H9 (cell line): ENCODE measurements at regions not wholly inside any gene's neighbourhood (a gene's known extent, or its start where the extent isn't known, plus 50 kb on each side); places are given as distances from the start of the nearest gene placed in this dataset.

Source experiments
- DNase-seq: peaks from one replicate; pipeline ENCODE4 v3.0.0-alpha.2; 2017
- H2AFZ ChIP-seq: one replicate; pipeline ENCODE4 v1.6.1; 2013; ENCODE audit warnings: mild to moderate bottlenecking, low read length, control low read depth, moderate library complexity
- H2AK5ac ChIP-seq: 2 replicates; pipeline ENCODE4 v1.6.1; 2013; ENCODE audit warnings: low read length, control low read depth, mixed read lengths; ENCODE audit not compliant: insufficient read length
- H2BK120ac ChIP-seq: one replicate; pipeline ENCODE4 v1.6.1; 2013; ENCODE audit warnings: low read depth, mild to moderate bottlenecking, low read length, control low read depth, inconsistent platforms; ENCODE audit not compliant: poor library complexity, severe bottlenecking
- H2BK12ac ChIP-seq: 2 replicates; pipeline ENCODE4 v1.6.1; 2013; ENCODE audit warnings: low read length, control low read depth, mixed read lengths, low read depth; ENCODE audit not compliant: insufficient read length
- H2BK15ac ChIP-seq: 2 replicates; pipeline ENCODE4 v1.6.1; 2013; ENCODE audit warnings: low read depth, low read length, control low read depth
- H2BK20ac ChIP-seq: one replicate; pipeline ENCODE4 v1.6.1; 2013; ENCODE audit warnings: low read depth, mild to moderate bottlenecking, low read length, control low read depth, inconsistent platforms; ENCODE audit not compliant: poor library complexity, severe bottlenecking
- H2BK5ac ChIP-seq: 2 replicates; pipeline ENCODE4 v1.6.1; 2013; ENCODE audit warnings: low read length, control low read depth, mixed read lengths; ENCODE audit not compliant: insufficient read length
- H3K14ac ChIP-seq: 2 replicates; pipeline ENCODE4 v1.6.1; 2013; ENCODE audit warnings: low read length, control low read depth; ENCODE audit not compliant: insufficient read depth
- H3K18ac ChIP-seq: 2 replicates; pipeline ENCODE4 v1.6.1; 2013; ENCODE audit warnings: low read depth, mild to moderate bottlenecking, mixed read lengths, low read length, control low read depth; ENCODE audit not compliant: insufficient read length
- H3K23ac ChIP-seq: 2 replicates; pipeline ENCODE4 v1.6.1; 2013; ENCODE audit warnings: low read length, control low read depth, mixed read lengths, low read depth; ENCODE audit not compliant: insufficient read length
- H3K23me2 ChIP-seq: 2 replicates; pipeline ENCODE4 v1.6.1; 2013; ENCODE audit warnings: low read depth, mild to moderate bottlenecking, mixed read lengths, low read length, control low read depth; ENCODE audit not compliant: insufficient read length, poor library complexity, severe bottlenecking
- H3K27ac ChIP-seq: 2 replicates; pipeline ENCODE4 v1.5.1; 2013; ENCODE audit warnings: low read length, control low read depth, mixed read lengths, low read depth; ENCODE audit not compliant: insufficient read length
- H3K27me3 ChIP-seq: 2 replicates; pipeline ENCODE4 v1.6.1; 2013; ENCODE audit warnings: low read length, control low read depth, inconsistent platforms; ENCODE audit not compliant: insufficient read depth
- H3K4ac ChIP-seq: 2 replicates; pipeline ENCODE4 v1.6.1; 2013; ENCODE audit warnings: low read depth, mild to moderate bottlenecking, control low read depth, inconsistent platforms, low read length, moderate library complexity
- H3K4me1 ChIP-seq: 2 replicates; pipeline ENCODE4 v1.6.1; 2013; ENCODE audit warnings: low read length, control low read depth, inconsistent platforms; ENCODE audit not compliant: insufficient read depth
- H3K4me2 ChIP-seq: 2 replicates; pipeline ENCODE4 v1.6.1; 2013; ENCODE audit warnings: low read length, control low read depth, mixed read lengths; ENCODE audit not compliant: insufficient read length, insufficient read depth
- H3K56ac ChIP-seq: 2 replicates; pipeline ENCODE4 v1.6.1; 2013; ENCODE audit warnings: low read depth, mild to moderate bottlenecking, mixed read lengths, low read length, control low read depth; ENCODE audit not compliant: insufficient read length
- H3K79me1 ChIP-seq: 2 replicates; pipeline ENCODE4 v1.6.1; 2013; ENCODE audit warnings: low read depth, mild to moderate bottlenecking, moderate library complexity, low read length, control low read depth, inconsistent platforms; ENCODE audit not compliant: insufficient read depth, poor library complexity, severe bottlenecking
- H3K79me2 ChIP-seq: 2 replicates; pipeline ENCODE4 v1.6.1; 2013; ENCODE audit warnings: low read length, control low read depth, inconsistent platforms; ENCODE audit not compliant: insufficient read depth
- H3K9ac ChIP-seq: 2 replicates; pipeline ENCODE4 v1.6.1; 2013; ENCODE audit warnings: low read length, control low read depth, mixed read lengths; ENCODE audit not compliant: insufficient read length; ENCODE audit errors: extremely low read depth
- H3K9me3 ChIP-seq: one replicate; pipeline ENCODE4 v1.6.1; 2013; ENCODE audit warnings: low read depth, low read length, inconsistent platforms; ENCODE audit not compliant: control insufficient read depth
- H3T11ph ChIP-seq: one replicate; pipeline ENCODE4 v1.6.1; 2013; ENCODE audit warnings: mild to moderate bottlenecking, low read length, control low read depth, inconsistent platforms
- H4K20me1 ChIP-seq: one replicate; pipeline ENCODE4 v1.6.1; 2013; ENCODE audit not compliant: control insufficient read depth, insufficient read length, insufficient read depth
- H4K5ac ChIP-seq: 2 replicates; pipeline ENCODE4 v1.6.1; 2013; ENCODE audit warnings: low read depth, mild to moderate bottlenecking, mixed read lengths, low read length, control low read depth; ENCODE audit not compliant: insufficient read length
- H4K8ac ChIP-seq: replicated peaks from 2 replicates; pipeline ENCODE4 v1.6.1; 2013; ENCODE audit warnings: low read length, control low read depth, mixed read lengths, low read depth; ENCODE audit not compliant: insufficient read length
- H4K91ac ChIP-seq: 2 replicates; pipeline ENCODE4 v1.6.1; 2013; ENCODE audit warnings: low read depth, mild to moderate bottlenecking, moderate library complexity, mixed read lengths, low read length, control low read depth; ENCODE audit not compliant: insufficient read length
- H3K27ac Mint-ChIP-seq, 3 experiments: 2 replicates in 2 of 3; 3 replicates in 1 of 3; pipeline ENCODE4 v1.8.0; 2020 to 2021; ENCODE audit warnings: mixed read lengths in 3 of 3, mild to moderate bottlenecking in 1 of 3, moderate library complexity in 1 of 3
- H3K27me3 Mint-ChIP-seq: 2 replicates; pipeline ENCODE4 v1.8.0; 2021; ENCODE audit warnings: low read depth, mild to moderate bottlenecking, moderate library complexity, mixed read lengths
- H3K36me3 Mint-ChIP-seq, 3 experiments: 2 replicates in 2 of 3; 3 replicates in 1 of 3; pipeline ENCODE4 v1.8.0; 2020 to 2021; ENCODE audit warnings: low read depth in 3 of 3, mixed read lengths in 3 of 3; ENCODE audit not compliant: insufficient read depth in 1 of 3
- H3K4me1 Mint-ChIP-seq, 2 experiments: 2 replicates each; pipeline ENCODE4 v1.8.0; 2020; ENCODE audit warnings: mixed read lengths in 2 of 2
- H3K4me3 Mint-ChIP-seq, 2 experiments: 2 replicates in 1 of 2; 3 replicates in 1 of 2; pipeline ENCODE4 v1.8.0; 2020 to 2021; ENCODE audit warnings: mild to moderate bottlenecking in 2 of 2, mixed read lengths in 2 of 2, moderate library complexity in 1 of 2
- H3K9me3 Mint-ChIP-seq, 2 experiments: 2 replicates in 1 of 2; 3 replicates in 1 of 2; pipeline ENCODE4 v1.8.0; 2020; ENCODE audit warnings: mild to moderate bottlenecking in 2 of 2, mixed read lengths in 2 of 2, moderate library complexity in 1 of 2
- WGBS: extraction: QIAGEN DNeasy Blood & Tissue Kit; methylation state at CpG from one replicate; pipeline ENCODE4 v1.1.7; 2013; ENCODE audit warnings: missing lambda C conversion rate, low lambda C conversion rate, mixed read lengths; ENCODE audit not compliant: insufficient read length; ENCODE audit errors: extremely low coverage; 5-methylcytosine and 5-hydroxymethylcytosine counted together
- TF ChIP-seq, protein P1 (sequence below): fragments of 200-600 bp; sonication (generic); conservative IDR thresholded peaks from 3 replicates; pipeline ENCODE4 v1.8.0; 2021; ENCODE audit warnings: antibody characterized with exemption, mild to moderate bottlenecking

DNA sequence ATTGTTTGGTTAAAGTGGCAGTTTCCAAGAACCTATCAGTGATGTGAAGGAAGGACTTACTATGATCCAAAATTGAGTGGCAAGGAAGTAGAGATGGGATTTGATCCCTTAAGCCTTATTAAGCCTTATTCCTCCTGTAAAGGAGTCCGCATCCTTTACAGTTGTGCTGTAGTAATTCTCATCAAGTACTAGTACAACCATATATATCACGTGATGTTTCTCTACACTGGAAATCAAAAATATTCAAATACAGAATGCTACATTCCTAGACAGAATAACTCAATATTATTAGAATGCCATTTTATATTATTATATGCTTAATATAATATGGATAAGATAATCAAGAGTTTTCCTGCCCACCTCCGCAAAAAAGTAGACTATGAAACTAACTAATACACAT is 312.4 kb upstream of the SPHKAP start:
- Histone ChIP-seq H2BK20ac (no peak overlapping the region), H3K4ac (no peak overlapping the region), H2BK5ac (no peak overlapping the region), H2BK12ac (no peak overlapping the region), H4K5ac (no peak overlapping the region), H3K18ac (no peak overlapping the region), H3K27me3 (no peaks in the 10 kb centered on the region), H3K23ac (no peak overlapping the region), H3K79me2 (no peaks in the 10 kb centered on the region), H3K9me3 (no peaks in the 10 kb centered on the region), H4K20me1 (no peaks in the 10 kb centered on the region), H2BK15ac (no peak overlapping the region), H4K91ac (no peak overlapping the region), H3K79me1 (no peaks in the 10 kb centered on the region), H3K14ac (no peak overlapping the region), H3K4me2 (no peak overlapping the region), H3T11ph (no peak overlapping the region), H3K27ac (no peak overlapping the region), H2BK120ac (no peak overlapping the region), H4K8ac (no peak overlapping the region), H2AFZ (no peak overlapping the region), H3K56ac (no peak overlapping the region), H2AK5ac (no peak overlapping the region), H3K9ac (no peak overlapping the region), H3K4me1 (no peaks in the 10 kb centered on the region), H3K23me2 (no peaks in the 10 kb centered on the region)
- no peak for DNase-seq
- H3K4me1 Mint-ChIP-seq: no peaks in the 10 kb centered on the region
- H3K27ac Mint-ChIP-seq: no peak overlapping the region
- no peak overlapping the region for H3K4me3 Mint-ChIP-seq
- peaks cover 0 to 6% (median 0%) of the 10 kb centered on the region in 3 experiments; a peak in 1 of 7 replicates for H3K36me3 Mint-ChIP-seq
- no peaks in the 10 kb centered on the region for H3K27me3 Mint-ChIP-seq
- WGBS: no CpG with 5 or more reads among the region's 3 CpGs
- no peaks in the 10 kb centered on the region; a peak in 2 of 5 replicates for H3K9me3 Mint-ChIP-seq
- TF ChIP-seq, protein P1, sequence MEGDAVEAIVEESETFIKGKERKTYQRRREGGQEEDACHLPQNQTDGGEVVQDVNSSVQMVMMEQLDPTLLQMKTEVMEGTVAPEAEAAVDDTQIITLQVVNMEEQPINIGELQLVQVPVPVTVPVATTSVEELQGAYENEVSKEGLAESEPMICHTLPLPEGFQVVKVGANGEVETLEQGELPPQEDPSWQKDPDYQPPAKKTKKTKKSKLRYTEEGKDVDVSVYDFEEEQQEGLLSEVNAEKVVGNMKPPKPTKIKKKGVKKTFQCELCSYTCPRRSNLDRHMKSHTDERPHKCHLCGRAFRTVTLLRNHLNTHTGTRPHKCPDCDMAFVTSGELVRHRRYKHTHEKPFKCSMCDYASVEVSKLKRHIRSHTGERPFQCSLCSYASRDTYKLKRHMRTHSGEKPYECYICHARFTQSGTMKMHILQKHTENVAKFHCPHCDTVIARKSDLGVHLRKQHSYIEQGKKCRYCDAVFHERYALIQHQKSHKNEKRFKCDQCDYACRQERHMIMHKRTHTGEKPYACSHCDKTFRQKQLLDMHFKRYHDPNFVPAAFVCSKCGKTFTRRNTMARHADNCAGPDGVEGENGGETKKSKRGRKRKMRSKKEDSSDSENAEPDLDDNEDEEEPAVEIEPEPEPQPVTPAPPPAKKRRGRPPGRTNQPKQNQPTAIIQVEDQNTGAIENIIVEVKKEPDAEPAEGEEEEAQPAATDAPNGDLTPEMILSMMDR: no peak
